Kasumi-1 (cell line): ENCODE measurements at regions not wholly inside any gene's neighbourhood (a gene's known extent, or its start where the extent isn't known, plus 50 kb on each side); places are given as distances from the start of the nearest gene placed in this dataset.
"Not testable (repeated sequence)": the region's sequence is repeated elsewhere in the genome, so short reads cannot be mapped to it uniquely, and the experiment has no call there.

Source experiments
- DNase-seq, 2 experiments: peaks; one replicate each; lab custom pipeline; 2025; lab: John Stamatoyannopoulos, UW

DNA sequence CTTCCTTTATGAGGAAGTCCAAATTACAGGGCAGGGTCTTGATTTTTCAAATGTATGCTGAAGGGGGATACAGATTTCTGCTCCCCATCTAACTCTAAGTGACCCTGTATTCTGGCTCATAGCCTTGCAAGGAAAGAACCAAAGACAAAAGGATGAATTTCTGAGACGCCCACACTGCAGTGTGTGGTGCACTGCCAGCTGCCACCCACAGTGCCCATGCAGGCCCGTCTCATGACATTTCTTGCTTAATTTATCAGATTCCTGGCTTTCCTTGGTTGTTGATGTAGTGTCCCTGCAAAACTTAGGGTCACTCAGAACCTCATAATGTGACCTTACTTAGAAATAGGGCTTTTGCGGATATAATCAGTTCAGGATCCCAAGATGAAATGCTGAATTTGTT lies 68.0 kb downstream of the CBLN4 start:
- no peak for DNase-seq

DNA sequence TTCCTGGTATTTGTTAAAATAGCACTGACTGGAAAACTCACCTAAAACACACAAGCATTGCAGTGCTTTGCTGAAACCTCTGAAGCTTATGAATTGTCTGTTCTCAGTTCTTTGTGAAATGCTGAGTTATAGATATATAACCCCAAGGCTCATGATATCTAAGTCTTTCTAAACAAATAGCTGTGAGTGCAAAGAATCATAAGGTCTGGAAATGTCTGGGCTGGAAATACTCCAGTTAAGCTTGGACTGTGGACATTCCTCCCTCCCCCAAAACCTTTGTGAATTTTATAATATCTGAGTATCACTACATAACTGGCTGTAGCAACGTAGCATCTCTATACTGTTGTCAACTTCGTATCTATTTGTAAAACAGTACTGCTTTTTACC lies 69.1 kb downstream of the CBLN4 start:
- DNase-seq, result no peak

DNA sequence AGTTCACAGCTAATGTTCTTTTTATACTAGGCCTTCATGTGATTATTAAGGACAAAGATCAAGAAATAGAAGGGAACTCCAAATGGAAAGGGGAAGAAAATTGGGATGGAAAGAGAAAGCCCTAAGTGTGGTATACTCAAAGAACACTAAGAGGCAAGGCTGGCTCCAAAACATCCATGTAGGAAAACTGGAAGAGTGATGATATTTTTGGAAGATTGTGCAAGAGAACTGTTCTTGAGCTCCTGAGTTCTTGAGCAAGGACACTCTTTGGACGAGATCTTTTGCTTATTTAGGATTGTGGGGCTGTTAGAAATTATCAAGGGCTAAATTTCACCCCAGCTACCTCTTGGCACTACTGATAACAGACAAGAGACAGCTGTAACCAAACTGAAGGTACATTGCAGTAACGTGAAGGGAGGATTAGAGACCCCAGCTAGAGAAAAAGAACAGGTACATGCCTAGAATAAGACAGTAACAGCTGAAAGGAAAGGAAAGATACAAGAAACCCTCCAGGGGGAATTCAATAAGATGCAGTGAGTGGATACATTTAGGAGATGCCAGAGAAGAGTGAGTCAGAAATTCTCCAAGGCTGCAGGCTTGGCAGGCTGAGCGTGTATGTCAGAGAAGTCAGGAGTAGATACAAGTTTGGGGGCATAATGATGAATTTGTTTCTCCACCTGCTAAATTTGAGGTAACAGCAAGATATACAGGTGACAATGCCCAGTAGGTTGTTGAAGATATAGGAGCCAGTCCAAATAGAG lies 69.7 kb downstream of the CBLN4 start:
- no peak for DNase-seq

DNA sequence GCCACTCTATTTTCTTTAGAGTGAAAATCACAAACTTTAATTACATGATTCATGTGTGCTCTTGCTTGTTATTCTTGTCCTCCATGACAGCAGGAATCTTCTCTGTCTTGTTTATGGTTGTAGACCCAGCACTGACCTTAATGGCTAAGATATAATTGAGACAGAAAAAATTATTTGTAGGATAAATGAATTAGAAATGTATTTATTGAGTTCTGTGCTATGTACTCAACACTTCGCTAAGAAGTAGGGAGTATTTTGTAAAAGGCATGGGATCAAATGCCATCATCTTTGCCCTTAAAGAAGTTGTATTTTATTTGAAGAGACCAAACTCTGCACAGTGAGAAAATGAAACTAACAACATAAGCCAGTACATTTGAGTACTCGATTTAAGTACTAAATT lies 71.2 kb downstream of the CBLN4 start:
- DNase-seq, result no peak

DNA sequence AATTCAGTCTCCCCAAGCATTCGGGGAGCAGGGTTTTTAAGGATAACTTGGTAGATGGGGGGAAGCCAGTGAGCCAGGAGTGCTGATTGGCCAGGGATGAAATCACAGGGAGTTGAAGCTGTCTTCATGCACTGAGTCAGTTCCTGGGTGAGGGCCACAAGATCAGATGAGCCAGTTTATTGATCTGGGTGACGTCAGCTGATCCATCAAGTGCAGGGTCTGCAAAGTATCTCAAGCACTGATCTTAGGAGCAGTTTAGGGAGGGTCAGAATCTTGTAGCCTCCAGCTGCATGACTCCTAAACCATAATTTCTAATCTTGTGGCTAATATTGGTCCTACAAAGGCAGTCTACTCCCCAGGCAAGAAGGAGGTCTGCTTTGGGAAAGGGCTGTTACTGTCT lies 74.4 kb downstream of the CBLN4 start:
- not testable (repeated sequence) for DNase-seq

DNA sequence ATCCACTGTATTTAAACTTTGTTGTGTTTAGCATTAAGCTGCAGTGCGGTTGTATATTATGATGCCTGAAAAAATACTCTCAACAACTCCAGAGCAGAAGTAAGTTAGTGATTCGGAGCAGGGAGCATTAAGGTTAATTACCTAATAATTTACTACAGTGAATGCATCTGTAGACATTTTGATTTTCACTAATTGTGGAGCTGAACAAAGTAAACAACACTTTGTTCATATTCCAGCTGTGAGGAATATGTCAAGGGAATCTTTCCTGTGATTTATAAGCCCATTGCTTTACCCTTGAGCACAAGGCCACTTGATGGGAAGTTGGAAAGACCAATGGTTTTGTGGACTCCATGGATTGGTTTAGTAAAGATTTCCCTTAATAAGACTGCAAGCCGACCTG lies 77.1 kb downstream of the CBLN4 start:
- no peak for DNase-seq

DNA sequence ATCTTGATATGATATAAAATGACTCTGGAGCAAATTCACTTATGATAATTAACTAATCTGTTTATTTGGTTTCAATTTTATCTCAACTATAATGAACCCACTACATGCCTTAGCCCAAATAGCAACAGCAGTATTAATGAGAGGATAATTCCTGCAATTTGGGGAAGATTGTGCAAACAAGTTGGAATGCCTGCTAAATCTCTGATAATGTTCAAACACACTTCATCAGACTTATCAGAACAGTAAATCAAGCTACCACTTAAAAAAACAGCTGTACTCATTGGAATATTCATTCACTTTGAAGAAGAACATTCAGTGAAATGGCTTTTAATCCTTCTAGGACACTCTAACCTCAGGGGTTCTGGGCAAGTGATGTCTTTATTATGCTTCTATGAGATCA lies 85.4 kb downstream of the CBLN4 start:
- DNase-seq, result no peak

DNA sequence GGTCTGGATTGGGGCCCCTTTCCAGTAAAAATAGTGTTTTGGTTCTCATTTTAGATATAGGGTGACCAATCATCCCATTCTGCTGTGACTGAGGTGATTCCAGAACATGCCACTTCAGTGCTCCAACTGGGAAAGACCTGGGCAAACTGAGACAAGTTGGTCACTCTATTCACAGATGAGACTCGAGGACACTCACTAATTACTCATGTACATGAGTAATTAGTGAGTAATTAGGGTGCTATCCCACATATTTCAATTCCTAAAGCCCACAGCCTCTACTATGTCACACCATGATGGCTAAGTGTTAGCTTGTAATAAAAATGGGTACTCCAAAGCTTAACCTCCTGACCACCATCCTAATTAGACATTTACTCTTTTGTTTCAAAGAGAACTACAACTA lies 86.0 kb downstream of the CBLN4 start:
- DNase-seq, result no peak

DNA sequence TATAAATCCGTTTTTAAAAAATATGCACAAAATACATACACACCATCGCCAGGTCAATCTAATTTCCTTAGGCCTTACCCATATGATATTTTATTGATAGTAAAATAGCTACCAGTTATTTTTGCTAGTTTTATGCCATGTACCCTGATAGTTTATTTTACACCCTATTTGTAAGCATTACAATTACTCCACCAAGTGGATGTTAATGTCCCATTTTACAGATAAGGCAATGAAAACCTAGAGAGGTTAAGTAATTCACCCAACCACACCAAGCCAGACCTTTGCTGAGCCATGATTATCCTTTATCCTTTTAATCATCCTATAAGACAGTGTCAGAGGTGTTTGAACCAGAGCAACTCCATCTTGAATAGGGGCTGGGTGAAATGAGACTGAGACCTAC lies 86.8 kb downstream of the CBLN4 start:
- no peak for DNase-seq

DNA sequence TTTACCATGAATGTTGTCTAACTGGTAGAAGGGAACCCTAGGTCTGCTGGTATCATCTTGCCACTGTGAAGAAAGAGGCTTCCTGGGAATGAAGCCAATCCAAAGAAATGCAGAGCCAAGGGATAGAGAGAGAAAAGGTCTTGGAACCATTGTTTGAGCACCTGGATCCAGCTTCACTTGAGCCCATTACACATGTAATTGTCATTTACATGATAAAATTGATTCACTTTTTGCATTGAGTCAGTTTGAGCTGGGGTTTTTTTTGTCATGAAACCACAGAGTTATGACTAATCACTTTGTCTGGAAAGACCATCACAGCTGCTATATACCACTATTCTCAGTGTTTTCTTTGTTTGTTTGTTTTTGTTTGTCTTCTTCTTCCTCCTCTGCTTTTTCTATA lies 112.3 kb downstream of the CBLN4 start:
- no peak for DNase-seq

DNA sequence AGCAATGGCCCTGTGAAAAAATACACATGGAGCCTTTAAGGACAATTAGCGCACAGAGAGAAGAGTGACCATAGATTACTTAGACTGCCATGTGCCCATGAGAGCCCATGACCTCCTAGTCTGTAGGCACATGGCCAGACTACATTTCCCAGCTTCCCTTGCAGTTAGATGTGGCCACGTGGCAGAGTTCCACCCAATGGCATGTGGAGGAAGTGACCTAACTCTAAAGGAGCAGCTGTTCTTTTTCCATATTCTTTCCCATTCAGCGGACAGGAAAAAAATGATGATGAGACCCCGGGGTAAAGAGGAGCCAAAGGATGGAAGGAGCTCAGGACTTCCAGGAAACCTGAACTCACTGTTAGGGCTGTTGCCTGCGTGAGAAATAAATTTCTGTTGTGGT lies 116.6 kb downstream of the CBLN4 start:
- DNase-seq, result no peak

DNA sequence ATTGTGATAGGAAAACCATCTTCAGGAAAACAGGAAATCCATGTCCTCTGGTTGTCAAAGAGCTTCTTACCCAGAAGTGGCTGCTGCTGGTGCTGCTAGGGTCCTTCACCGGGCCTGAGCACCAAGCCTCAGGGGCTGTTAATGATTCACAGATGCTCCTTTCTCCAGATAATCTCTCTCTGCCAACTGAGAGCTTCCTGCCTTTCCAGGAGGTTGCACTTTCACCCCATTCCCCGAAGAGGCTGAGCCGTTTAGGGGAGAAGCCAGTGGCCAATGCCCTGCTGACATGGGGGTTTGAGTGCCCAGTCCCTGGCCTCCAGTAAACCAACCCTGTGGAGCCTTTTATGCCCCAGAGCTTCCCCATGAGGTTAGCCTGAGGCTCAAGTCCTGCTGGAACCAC lies 122.4 kb downstream of the CBLN4 start:
- no peak for DNase-seq

DNA sequence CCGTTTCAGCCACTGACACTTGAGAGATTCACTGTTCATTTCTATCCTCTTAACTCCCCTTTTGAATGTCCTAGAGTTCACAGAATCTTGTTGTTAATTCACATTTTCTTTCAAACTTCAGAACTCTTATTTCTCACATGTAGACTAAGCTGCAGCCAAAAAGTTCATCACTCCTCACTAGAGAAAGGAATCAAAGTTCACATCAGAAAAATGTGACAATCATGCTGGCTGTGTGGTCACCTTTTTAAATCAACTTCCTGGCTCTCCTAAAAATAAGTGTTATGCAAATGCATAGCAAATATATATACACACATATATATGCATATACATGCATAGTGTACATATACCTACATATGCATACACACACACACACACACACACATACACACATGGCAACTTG lies 123.0 kb downstream of the CBLN4 start:
- DNase-seq, result no peak

DNA sequence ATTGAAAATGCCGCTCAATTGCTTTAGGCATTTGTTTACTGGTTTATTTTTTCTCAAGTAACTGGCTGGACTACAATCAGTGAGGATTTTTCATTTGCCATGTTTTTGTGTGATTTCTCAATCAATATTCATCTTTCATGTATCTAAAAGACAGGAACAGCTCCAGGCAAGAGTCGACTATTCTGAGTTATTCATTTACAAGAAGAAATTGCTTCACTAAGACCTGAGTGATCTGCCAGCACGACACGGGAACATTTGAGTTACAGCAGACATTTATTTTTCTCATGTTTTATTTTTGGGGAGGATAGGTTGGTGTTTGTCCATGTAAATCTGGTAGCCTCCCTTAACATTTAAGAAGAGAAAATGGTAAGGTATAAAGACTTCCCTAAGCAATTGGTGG lies 124.1 kb downstream of the CBLN4 start:
- DNase-seq, result no peak

DNA sequence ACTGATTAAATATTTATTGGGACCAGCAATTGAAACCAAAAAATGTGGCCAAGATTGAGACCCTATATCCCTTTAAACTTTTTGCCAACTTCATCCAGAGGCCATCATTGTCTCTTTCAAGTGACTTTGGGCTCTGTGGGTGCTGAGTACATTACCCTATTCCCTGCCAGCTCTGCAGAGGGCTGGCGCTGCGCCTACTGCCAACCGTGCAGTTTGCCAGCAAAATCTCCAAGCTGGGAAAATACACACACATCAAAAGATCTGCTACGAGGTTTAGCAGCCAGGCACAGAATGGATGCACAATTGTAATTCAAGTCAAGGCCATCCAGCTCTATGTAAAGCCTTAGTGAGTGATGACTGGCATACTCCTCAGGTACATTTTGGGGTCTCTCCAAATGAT lies 125.0 kb downstream of the CBLN4 start:
- DNase-seq, result no peak

DNA sequence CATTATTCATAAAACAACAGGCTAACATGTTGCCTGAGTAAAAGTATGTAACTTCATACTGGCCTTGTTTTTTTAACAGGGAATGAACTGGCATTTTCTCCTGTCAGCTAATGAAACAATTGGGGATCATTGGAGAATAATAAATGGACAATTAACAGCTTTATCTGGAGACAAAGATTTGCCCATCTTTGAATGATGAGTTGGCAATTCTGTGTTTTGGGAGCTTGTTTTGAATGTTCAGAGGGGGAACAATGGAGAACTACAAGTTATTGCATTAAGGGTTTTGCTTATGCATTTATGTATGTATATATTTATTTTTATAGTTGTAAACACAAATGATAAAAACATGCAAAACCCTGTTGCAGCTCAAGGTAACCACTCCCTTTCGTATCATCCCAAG lies 150.3 kb downstream of the CBLN4 start:
- no peak for DNase-seq

DNA sequence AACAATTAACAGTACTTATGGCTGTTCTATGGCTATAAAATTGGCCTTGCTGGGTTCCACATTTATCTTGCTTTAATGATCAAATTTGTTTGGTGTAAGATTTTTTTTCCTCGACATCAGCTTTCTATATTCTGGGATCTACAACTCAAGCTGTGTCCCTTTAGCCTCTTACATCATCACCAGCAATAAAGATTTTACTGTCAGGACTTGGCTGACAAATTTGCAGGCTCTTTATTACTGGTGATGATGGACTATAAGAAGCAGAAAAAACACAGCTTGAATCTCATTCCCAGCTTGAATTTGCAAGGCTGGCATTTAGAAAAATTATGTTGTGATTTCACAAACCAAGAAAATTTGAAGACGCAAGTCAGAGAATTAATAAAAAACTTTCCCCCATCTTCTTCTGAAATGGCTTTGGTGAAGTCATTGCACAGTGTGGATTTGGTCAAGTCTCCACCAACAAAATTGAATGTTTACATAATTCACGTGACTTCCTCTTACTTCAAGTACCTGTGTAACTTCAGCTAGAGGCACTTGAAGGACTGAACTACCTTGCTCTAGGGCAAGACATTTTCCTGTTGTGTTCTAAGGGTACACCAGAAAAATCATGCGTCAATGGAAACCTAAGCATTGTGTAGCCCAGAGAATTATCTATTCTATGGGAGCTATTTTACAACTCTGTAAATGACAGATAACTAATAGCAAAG lies 175.0 kb downstream of the CBLN4 start:
- DNase-seq, result no peak

DNA sequence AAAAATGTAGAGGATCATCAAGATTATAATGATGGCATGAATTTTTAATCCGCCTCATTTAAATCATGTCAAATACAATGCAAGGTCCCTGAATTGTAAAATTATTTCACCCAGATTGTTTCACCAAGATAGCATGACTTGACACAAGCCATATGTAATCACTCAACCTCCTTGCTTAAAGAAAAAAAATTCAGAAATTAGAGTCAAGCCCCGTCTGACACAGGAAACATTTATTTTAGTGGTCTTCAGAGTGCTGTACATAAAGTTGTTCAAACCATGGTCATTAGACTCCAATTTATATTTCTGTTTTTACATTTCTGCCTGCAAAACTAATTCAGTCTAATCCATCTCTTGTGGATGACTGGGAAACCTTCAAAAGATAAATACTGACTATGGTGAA lies 200.2 kb downstream of the CBLN4 start:
- DNase-seq, result no peak

DNA sequence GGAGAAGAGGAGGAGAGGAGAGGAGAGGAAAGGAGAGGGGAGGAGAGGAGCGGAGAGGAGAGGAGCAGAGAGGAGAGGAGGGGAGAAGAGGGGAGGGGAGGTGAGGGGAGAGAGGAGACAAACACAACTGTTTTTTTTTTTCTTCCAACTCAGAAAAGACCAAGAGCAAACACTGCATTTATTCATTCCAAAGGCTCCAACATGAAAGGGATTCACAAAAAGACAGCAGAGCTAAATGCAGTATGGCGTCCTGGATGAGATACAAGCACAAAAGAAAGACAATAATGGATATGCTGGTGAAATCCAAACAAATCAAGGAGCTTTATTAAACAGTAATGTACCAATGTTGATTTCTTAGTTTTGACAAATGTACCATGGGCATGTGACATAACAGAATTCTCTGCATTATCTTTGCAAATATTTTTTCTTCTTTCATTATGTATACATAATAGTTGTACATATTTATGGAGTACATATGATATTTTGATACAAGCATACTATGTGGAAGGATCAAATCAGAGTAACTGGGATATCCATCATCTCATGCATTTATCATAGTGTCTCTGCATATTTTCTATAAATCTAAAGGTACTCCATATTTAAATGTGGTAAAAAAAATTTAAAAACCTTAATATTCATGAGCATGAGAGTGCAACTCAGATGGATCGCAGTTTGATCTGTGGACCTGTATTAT lies 204.6 kb downstream of the CBLN4 start:
- no peak for DNase-seq

DNA sequence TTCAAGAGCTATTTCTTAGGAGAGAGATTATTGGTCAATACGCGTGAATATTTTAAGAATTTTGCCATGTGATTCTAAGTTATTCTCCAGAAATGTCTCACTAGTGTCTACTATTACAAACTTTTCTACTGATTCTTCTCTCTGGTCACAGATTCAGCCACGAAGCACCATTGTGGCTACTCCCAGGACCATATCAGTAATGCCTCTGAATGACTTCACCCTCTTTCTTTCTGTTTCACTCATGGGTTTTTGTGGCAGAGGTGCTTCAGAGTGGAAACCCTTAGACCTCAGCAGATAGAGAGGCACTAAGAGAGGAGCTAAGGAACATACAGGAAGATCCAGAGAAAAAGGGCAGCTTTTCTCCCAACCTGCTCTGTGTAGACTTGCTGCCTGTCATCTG lies 211.3 kb downstream of the CBLN4 start:
- no peak for DNase-seq

DNA sequence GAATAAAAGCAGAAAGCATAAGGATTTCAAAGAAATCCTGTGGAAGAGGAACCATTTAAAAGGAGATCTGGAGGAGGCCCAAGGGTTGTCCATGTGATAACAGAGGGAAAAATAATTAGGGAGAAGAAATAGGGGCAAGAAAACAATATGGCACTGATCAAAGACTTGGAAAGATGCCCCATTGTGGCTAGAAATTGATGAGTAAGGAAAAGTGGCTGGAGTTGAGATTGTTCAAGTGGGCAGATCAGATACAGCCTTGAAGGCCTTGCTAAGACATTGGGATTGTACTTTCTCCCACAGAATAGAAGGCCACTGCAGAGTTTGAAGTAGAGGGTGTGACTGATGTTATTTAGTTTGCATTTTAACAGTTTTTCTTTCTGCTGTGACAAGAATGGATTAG lies 213.3 kb downstream of the CBLN4 start:
- DNase-seq, result no peak

DNA sequence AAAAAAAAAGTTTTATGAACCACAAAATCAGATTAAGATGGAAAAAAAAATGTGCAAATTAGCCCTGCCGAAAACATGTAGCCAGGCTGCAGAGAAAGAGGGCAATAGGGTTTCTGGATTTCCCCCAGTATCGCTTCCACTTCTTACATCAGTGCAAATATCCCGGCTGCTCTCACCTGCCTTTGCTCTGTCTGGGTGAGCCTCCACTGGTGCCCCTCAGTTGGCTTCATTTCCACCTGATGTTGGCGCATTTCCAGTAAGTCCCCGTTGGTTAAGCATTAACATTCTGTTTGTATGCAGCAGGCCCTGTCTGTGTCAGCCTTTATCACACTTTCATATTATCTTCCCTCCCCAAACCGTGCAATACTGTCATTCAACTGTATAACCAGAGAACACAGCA lies 215.1 kb downstream of the CBLN4 start:
- no peak for DNase-seq

DNA sequence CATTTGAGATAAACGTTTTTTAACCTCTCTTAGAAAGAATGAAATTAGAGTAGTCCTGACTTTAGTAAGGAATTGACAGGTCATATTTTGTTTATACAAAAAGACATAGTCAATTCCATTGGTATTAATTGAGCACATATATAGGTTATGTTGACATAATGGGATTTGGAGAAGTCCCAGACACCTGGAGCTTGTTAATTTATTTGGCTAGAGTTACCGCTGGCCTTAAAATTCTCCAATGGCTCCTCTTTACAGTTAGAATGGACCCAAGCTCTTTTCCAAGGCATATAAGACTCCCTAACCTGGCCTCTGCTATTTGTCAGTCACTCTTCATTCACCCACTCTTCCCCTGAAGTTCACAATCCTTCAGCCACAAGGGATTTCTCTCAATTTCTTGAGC lies 221.3 kb downstream of the CBLN4 start:
- DNase-seq, result no peak
